ENCODE measurements at regions not wholly inside any gene's neighbourhood (a gene's known extent, or its start where the extent isn't known, plus 50 kb on each side); places are given as distances from the start of the nearest gene placed in this dataset.

DNA sequence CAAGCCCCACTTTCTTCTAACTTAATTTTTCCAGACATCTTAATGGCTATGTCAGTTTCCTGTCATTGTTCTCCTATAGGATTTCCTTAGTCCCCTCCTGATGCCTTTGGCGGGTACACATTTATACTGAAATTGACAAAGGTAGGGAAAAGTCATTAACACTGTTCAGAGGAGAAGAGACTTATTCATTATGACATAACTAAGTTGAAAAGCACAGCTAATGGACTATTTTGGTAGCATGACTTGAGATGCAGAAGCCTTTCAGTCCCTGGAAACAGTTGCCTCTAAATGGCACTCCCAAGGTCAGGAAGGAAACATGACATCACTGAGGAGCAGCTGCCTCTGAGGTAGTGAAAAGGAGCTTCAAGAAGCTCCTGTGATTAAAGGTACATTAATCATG, 317.5 kb upstream of the KITLG start:
- BruUV-seq (replicated peaks): no TSS peak
- DNase-seq: no peak
- no peaks in the 10 kb centered on the region for H3K27me3 Mint-ChIP-seq (ENCODE audit: insufficient read depth, unreplicated experiment)
- CTCF ChIA-PET: no interaction called here
- peaks cover 6% of the 10 kb centered on the region for H3K4me1 Mint-ChIP-seq (ENCODE audit: low read depth, unreplicated experiment)
- intact Hi-C loops (cut with micrococcal nuclease; ENCODE audit: unreplicated experiment): no loop called here
- TF ChIP-seq, protein P1, sequence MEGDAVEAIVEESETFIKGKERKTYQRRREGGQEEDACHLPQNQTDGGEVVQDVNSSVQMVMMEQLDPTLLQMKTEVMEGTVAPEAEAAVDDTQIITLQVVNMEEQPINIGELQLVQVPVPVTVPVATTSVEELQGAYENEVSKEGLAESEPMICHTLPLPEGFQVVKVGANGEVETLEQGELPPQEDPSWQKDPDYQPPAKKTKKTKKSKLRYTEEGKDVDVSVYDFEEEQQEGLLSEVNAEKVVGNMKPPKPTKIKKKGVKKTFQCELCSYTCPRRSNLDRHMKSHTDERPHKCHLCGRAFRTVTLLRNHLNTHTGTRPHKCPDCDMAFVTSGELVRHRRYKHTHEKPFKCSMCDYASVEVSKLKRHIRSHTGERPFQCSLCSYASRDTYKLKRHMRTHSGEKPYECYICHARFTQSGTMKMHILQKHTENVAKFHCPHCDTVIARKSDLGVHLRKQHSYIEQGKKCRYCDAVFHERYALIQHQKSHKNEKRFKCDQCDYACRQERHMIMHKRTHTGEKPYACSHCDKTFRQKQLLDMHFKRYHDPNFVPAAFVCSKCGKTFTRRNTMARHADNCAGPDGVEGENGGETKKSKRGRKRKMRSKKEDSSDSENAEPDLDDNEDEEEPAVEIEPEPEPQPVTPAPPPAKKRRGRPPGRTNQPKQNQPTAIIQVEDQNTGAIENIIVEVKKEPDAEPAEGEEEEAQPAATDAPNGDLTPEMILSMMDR (IDR thresholded peaks at IDR 0.05; ENCODE audit: insufficient read depth in 1 of 2, low read depth in 1 of 2, low read length in 1 of 2, severe bottlenecking in 1 of 2, unreplicated experiment in 1 of 2): no peak
- H3K9me3 Mint-ChIP-seq (ENCODE audit: unreplicated experiment): no peaks in the 10 kb centered on the region
- no peak overlapping the region for H3K4me3 Mint-ChIP-seq (ENCODE audit: unreplicated experiment)
- H3K4me1 ChIP-seq: no peaks in the 10 kb centered on the region
- H3K27ac Mint-ChIP-seq (ENCODE audit: unreplicated experiment): no peak overlapping the region
- H3K9me3 ChIP-seq: no peaks in the 10 kb centered on the region
- H3K36me3 ChIP-seq (ENCODE audit: control insufficient read depth, insufficient read depth, low read length): no peaks in the 10 kb centered on the region
- H3K36me3 Mint-ChIP-seq (ENCODE audit: insufficient read depth, unreplicated experiment): no peaks in the 10 kb centered on the region
- no peak overlapping the region for H3K4me3 ChIP-seq (ENCODE audit: low read depth, low read length)
- POLR2A ChIA-PET: no interaction called here
- no peaks in the 10 kb centered on the region for H3K27me3 ChIP-seq (replicated peaks; ENCODE audit: control insufficient read depth, insufficient read depth, low read length)

DNA sequence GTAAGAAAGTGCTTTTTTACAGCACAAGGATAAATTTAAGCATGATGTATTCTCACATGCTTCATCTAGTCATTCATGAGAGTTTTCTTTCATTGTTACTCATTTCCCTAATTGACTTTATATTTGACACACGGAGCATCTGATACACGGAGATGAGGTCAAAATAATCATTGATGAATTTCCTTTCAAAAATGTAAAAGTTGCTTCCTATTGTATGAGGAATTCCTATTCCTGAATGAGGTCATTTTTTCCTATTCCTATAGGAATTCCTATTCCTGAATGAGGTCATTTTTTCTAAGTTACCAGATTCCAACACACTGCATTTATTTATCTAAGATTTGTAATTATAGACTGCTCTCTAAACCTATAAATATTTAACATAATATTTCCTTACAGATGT, 316.7 kb upstream of the KITLG start:
- H3K4me3 ChIP-seq (ENCODE audit: low read depth, low read length): no peak overlapping the region
- no peaks in the 10 kb centered on the region for H3K27me3 ChIP-seq (replicated peaks; ENCODE audit: control insufficient read depth, insufficient read depth, low read length)
- Mint-ChIP-seq H3K27me3 (ENCODE audit: insufficient read depth, unreplicated experiment) (no peaks in the 10 kb centered on the region), H3K36me3 (ENCODE audit: insufficient read depth, unreplicated experiment) (no peaks in the 10 kb centered on the region), H3K9me3 (ENCODE audit: unreplicated experiment) (no peaks in the 10 kb centered on the region), H3K27ac (ENCODE audit: unreplicated experiment) (no peak overlapping the region), H3K4me1 (ENCODE audit: low read depth, unreplicated experiment) (peaks cover 6% of the 10 kb centered on the region), H3K4me3 (ENCODE audit: unreplicated experiment) (no peak overlapping the region)
- BruUV-seq (replicated peaks): no TSS peak
- H3K4me1 ChIP-seq: no peaks in the 10 kb centered on the region
- intact Hi-C loops (cut with micrococcal nuclease; ENCODE audit: unreplicated experiment): no loop called here
- ChIA-PET CTCF (no interaction called here), POLR2A (no interaction called here)
- DNase-seq: no peak
- TF ChIP-seq, protein P1 (IDR thresholded peaks at IDR 0.05; ENCODE audit: insufficient read depth in 1 of 2, low read depth in 1 of 2, low read length in 1 of 2, severe bottlenecking in 1 of 2, unreplicated experiment in 1 of 2): no peak
- no peaks in the 10 kb centered on the region for H3K36me3 ChIP-seq (ENCODE audit: control insufficient read depth, insufficient read depth, low read length)
- H3K9me3 ChIP-seq: no peaks in the 10 kb centered on the region

DNA sequence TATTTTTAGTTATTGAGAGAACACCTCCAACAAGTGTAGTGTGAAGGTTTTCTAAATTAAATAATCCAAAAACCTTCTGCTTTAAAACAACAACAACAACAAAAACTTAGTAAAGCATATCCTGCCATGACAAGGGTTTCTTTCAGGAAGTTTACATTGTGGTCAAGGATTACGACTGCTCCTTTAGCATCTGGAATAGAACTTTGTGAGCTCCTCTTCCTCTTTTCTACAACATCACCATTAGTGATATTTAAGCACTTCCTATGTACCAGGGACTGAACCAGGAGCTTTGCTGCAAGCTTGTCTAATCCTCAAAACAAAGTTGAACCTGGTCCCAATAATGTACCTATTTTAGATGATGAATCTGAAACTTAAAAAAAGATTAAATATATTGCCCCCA, 315.4 kb upstream of the KITLG start:
- no peaks in the 10 kb centered on the region for H3K9me3 Mint-ChIP-seq (ENCODE audit: unreplicated experiment)
- intact Hi-C loops (cut with micrococcal nuclease; ENCODE audit: unreplicated experiment): no loop called here
- no peaks in the 10 kb centered on the region for H3K27me3 Mint-ChIP-seq (ENCODE audit: insufficient read depth, unreplicated experiment)
- H3K4me3 Mint-ChIP-seq (ENCODE audit: unreplicated experiment): no peak overlapping the region
- CTCF ChIA-PET: no interaction called here
- Histone ChIP-seq H3K9me3 (no peaks in the 10 kb centered on the region), H3K27me3 (replicated peaks; ENCODE audit: control insufficient read depth, insufficient read depth, low read length) (no peaks in the 10 kb centered on the region), H3K36me3 (ENCODE audit: control insufficient read depth, insufficient read depth, low read length) (no peaks in the 10 kb centered on the region), H3K4me3 (ENCODE audit: low read depth, low read length) (no peak overlapping the region), H3K4me1 (no peaks in the 10 kb centered on the region)
- H3K27ac Mint-ChIP-seq (ENCODE audit: unreplicated experiment): no peak overlapping the region
- H3K36me3 Mint-ChIP-seq (ENCODE audit: insufficient read depth, unreplicated experiment): no peaks in the 10 kb centered on the region
- DNase-seq: no peak
- TF ChIP-seq, protein P1 (IDR thresholded peaks at IDR 0.05; ENCODE audit: insufficient read depth in 1 of 2, low read depth in 1 of 2, low read length in 1 of 2, severe bottlenecking in 1 of 2, unreplicated experiment in 1 of 2): no peak
- peaks cover 6% of the 10 kb centered on the region for H3K4me1 Mint-ChIP-seq (ENCODE audit: low read depth, unreplicated experiment)
- no TSS peak for BruUV-seq (replicated peaks)
- POLR2A ChIA-PET: no interaction called here

All from Caco-2 (cell line).